T-helper 9 cell (primary cell): ENCODE measurements at regions not wholly inside any gene's neighbourhood (a gene's known extent, or its start where the extent isn't known, plus 50 kb on each side); places are given as distances from the start of the nearest gene placed in this dataset.
"Not testable (repeated sequence)": the region's sequence is repeated elsewhere in the genome, so short reads cannot be mapped to it uniquely, and the experiment has no call there.

Source experiments
- DNase-seq: peaks from one replicate; pipeline ENCODE4 v3.0.0-alpha.2; 2020

DNA sequence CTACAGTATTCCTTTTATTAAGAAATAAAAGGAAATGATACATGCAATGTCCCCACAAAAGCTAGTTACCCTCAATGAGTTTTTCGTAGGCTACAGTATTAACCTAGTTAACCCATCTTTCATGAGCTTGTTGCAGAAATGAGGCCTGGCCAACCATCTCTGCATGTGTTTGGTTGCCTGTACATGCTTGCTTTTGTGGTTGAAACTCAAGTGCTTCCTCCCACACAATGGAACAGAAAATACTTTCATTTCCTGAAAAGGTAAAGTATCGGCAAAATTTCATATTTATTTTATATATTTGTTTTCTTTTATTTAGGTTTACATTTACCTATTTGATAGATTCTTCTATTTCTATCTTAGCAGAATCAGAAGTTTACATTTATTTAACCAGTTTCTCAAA is 214.6 kb upstream of the FAM241A start:
- no peak for DNase-seq

DNA sequence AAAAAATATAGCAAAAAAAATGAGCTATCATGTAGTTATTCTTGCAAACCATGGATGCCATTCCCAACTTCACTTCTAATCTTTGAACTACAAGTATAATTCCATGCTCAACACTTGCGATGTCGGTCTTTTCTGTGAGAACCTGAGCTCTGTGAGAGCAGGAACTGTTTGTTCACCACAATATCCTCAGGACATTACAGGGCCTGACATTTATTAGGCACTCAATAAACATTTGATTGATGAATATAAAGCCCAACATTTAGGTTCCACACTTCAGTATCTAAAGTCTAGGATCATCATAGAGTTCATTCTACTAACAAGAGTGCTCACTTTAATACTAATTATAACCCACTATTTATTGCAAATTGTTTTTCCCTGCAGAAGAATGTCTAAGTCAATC is 211.6 kb upstream of the FAM241A start:
- DNase-seq, result no peak

DNA sequence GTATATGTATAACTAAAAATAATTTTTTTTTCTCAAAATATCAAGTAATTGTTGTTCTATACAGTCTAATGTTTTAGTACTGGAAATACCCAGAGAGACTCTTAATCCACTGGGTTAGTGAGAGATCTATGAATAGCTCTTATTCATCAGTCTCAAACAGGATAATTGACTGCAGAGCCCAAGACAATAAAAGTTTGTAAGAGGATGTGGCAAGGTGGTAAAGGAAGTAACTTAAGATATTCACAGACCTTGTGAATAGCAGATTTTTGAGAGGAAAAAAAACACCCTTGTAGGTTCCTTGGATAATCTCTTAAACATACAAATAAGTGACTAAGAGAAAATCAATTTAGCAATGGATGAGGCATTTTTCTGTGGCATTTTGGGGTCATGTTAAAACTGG is 210.9 kb upstream of the FAM241A start:
- no peak for DNase-seq

DNA sequence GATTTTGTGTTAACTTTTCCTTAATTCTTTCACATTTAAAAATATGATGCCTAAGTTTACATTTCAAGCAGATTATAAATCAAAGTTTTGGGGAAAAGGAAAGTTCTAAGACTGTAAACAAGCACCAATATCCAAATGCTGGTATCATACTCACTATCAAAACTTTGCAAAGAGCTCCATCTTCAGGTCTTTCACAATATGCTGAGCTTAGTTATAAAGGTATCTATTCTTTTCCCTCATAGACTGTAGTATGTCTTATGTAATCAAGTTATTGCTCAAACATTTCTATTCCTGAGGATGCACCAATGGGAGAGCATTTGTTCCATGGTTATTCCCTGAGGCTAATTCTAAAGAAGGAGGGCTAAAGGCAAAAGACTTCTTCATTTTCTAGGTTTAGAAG is 207.9 kb upstream of the FAM241A start:
- no peak for DNase-seq

DNA sequence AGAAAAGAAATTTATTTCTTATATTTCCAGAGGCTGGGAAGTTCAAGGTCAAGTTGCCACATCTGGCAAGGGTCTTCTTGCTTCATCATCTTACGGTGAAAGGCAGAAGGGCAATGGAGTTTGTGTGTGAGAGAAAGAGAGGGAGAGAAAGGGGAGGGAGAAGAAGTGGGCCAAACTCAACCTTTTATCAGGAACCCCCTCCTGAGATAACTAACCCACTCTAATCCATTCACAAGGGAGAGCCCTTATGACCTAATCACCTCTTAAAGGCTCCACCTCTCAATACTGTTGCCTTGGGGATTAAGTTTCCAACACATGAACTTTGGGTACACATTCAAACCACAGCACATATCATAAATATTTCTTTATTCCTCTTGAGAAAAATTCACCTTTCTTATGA is 203.3 kb upstream of the FAM241A start:
- DNase-seq, result no peak

DNA sequence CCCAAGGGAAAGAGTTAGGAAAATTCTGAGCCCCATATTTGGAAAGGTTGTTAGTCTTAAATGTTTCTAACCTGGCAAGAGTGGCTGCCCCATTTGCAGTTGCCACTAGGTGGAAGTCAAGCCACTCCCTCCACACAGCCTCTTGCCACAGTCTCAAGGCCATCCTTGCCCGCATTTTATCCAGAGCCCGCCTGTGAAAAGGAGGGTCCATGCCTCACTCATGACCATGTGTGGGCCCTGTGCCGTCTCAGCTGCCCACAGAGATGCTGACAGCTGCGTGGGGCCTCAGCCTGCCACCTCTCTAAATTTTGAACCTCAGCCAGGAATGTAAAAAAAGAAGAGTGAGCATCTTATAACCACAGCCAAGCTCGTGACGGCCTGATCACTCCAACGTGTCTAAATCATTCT is 201.5 kb upstream of the FAM241A start:
- DNase-seq, result no peak

DNA sequence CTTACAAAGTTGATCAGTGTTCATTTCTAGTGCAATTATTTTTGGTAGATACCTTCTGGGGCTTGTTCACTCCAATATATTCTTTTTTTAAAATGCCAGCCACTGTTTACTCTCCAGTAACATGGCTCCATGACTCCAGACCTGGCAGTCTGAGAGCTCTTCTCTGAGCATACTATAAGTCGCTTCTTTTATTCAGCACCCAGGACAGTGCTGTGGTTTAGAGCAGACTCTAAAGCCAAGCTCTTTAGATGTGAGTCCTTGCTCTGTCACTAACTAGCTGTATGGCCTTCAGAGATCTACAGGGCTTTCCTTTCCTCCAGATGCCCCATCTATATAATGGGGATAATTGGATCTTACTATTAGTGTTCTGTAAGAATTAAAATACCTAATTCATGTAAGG is 200.2 kb upstream of the FAM241A start:
- DNase-seq, result no peak

DNA sequence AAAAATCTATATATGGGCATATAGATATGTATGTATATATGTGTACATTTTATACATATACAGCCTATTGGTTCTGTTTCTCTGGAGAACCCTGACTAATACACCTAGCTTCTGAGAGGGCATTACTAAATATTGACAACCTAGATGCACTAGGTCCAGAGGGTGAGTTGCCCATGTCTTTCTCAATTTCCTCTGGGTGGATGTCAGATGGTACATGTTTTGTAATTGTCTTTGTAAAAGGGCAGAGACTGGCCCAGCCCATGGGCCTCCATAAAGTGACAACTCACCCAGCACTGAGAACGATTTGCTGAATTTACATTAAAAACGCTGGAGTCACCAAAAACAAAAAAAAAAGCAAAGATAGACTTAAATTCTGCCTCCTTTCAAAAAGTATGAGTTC is 198.5 kb upstream of the FAM241A start:
- DNase-seq, result no peak

DNA sequence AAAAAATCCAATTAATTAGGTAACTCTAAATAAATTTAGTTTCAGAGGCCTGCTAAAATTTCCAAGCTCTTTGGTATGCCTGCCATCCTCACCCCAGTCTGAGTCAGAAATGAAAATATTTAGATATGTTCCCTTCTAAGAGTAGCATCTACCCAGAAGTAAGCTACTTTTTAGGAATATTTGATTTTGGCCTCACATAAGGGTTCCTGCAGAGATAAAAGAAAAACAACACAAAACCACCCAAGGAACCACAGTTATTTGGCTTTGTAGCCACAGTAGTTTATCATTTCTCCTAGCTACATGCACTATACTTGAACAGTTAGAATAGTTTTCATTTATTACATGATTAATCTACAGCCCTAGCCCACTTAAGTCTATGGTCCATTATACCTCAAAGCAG is 192.6 kb upstream of the FAM241A start:
- no peak for DNase-seq

DNA sequence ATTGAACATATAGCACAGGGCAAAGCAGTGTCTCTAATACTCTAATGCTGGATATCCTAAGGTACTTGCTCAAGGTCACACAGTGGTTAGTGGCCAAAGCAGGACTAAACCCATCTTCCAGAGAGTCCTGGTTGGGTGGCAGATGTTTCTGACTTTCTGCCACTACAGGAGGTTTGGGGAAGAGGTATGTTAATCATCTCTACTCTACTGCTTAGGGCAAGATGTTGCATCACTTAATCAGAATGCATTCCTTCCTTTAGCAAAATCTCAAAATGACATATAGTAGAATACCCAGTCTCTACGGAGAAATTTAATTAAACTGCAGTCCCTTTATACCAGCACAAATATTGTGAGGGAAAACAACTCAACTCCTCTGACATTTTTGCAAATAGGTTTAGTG is 190.7 kb upstream of the FAM241A start:
- no peak for DNase-seq

DNA sequence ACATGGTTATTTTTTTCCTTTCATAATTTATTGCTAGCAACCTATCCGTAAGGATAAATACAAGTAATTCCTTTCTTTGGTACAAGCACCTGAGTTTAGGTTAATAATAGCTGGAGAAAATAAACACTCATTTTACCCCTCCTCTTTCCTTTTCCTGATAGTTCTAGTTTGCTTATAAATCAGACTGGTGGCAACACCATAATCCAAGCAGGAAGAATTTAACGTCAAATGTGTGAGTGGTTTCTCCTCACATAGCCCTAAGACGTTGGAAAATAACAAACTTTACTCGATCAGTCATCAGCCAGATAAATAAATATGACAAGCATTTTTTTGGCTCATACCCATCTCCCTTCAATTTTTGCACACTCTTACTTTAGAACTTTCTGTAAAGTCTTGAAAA is 190.3 kb upstream of the FAM241A start:
- DNase-seq, result no peak

DNA sequence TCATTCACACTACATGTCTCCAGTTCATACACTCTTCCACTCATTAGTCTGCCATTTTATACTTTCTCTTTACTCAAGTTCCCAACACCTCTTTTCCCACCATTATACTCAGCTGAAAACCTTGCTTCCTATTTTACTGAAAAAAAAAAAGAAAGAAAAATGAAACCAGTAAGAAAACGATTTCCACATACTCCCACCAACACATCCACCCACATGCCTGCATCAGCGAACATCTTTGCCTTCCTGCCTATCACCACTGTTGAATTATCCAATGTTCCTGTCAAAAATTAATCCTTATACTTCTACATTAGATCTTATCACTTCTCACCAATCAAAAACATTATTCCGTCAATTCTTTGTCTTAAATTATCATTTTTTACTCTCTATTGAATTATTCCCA is 188.1 kb upstream of the FAM241A start:
- no peak for DNase-seq

DNA sequence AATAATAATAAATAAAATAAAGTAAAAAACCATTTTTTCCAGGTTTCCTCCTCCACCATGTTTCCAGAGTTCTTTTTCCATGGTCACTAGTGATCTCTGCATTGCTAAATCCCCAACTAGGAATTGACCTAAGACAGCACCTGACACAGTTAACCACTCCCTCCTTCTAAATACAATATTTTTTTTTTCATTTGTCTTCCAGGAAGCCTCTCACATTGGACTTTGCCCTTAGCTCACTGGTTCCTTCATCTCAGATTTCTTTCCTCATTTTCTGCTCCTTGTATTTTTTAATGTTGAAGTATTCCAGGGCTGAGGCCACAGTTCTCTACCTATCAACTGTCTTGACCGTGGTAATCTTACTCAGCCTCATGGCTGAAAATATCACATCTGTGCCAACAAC is 187.3 kb upstream of the FAM241A start:
- DNase-seq, result no peak

DNA sequence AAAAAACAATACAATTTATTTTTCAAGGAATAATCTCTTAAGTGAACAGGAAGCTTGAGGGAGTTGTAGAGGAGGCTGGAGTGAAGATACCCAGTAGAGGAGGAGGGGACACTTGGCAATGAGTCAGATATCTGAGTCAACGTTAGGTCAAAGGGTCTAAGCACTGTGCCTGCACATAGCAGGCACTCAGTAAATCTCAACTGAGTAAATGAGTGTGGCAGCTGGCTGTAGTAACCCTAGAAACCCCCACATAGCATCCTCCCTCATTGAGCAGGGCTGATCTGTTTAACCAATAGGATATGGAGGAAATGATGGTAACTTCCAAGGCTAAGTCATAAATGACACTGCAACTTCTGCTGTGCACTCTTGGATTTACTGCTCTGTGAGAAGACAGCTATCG is 186.0 kb upstream of the FAM241A start:
- DNase-seq, result no peak

DNA sequence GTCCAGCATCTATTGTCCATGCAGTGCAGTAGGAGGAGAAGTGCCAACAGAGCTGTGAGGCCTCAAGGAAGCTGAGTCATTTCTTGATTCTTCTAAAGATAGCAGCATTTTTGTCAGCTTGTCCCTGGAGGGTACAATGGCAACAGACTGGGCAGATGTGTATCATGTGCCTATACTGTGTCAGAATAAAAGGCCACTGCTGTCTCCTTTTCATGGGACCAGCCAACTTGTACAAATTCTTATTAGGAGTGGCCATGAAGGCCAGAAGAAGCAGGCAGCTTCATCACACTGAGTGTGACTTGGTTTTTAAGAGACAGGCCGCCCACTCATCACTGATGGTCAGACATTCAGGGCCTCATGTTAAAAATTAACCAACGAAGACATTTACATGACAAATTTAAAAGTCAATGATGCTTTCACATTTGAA is 185.0 kb upstream of the FAM241A start:
- DNase-seq, result no peak

DNA sequence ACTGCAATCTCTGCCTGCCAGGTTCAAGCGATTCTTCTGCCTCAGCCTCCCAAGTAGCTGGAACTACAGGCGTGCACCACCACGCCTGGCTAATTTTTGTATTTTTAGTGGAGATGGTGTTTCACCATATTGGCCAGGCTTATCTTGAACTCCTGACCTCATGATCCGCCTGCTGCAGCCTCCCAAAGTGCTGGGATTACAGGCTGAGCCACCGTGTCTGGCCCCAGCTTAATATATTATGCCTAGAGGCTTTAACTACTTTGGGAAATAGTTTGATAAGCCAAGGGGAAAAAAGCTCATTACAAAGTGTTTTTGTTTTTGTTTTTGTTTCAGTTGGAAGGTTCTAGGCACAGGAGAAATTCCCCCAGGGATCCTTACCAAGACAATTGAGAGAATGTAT is 184.2 kb upstream of the FAM241A start:
- DNase-seq, result not testable (repeated sequence)

DNA sequence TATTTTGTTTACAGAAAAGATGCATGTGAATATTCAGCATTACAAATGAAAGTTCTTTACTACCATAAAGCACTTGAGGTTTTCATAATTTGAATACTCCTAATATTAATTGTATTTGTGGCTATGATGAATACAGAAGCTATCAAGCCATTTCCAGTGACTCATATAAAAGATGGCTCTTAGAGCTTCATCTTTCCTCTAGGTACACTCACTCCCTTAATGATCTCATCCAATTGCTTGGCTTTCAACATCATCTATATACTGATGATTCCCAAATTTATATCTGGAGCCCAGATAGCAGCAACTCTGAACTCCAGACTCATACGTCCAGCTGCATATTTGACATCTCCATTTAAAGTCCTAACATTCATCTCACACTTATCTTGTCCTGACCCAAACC is 183.4 kb upstream of the FAM241A start:
- DNase-seq, result no peak

DNA sequence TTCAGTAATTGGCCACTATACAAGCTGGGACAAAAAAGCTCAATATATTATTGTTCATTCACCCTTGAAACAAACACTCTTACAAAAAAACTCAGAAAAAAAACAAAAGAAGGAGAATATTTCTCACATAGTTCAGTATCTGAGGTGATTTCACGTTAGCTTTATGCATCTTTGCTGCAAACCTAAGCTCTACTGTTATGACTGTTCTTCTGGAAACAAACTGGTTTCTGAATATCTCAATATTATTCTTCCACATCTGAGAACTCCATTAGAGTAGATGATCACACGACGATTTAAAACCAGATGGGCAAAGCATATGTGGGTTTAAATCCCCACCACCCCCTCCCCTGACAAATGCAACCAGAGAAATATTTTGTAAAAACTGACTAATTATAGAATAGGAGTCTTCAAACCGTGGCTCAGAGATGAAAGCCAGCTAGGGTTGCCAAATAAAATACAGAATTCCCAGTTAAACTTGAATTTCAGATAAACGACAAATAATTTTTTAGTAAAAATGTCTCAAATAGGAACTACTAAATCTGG is 182.0 kb upstream of the FAM241A start:
- no peak for DNase-seq

DNA sequence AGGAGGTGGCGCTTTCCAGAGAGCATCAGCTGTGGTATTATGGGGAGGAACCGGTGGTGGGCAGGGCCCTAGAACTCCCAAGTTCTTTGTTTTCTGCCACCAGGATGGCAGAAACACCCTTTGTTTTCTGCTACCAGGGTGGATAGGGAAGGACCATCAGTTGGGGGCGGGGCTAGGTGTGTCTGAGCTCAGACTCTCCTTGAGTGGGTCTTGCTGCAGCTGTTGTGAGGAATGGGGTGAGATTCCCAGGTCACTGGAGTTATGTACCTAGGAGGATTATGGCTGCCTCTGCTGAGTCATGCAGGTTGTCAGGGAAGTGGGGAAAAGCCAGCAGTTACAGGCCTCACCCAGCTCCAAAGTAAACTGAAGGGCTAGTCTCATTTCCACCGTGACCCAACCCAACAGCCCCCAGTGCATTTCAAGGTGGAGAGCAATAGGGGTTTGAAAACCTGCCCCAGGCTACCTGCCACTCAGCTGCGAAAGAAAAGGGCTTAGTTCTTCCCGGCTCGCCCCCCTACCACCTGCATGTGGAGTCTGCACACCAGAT is 167.8 kb upstream of the FAM241A start:
- no peak for DNase-seq

DNA sequence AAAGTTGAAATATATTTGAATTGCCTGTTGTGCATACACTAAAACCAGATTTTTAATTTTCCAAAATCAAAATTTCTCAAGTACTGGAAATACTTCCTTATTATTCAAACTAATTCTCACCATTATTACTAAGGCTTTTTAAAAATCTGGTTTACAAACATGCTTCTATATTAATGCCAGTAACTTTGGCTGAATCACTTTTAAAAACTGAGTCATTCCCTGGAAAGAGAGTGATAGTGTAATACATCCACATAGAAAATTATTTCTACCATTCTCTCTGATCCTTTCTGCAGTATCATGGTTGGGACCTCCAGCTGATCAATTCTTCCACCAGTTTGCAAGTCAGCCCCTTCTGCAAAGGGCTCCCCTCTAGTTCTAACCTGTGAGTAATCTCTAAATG is 165.3 kb upstream of the FAM241A start:
- no peak for DNase-seq

DNA sequence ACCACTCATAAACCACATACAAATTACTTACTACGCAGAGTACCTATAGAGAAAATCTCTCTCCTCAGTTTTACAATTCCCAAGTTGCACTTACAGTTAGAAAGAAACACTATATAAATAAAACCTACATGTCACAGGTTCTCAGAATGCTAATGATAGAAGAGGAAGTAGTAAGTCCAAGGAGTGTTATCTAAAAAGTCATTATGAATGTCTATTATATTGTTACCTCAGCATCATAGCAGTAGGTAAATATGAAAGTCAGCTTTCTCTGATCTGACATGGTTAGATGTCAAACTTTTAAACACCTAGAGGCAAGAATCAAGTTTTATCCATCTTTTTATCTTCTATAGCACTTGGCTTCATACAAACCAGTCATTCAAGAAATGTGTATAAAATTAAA is 163.2 kb upstream of the FAM241A start:
- DNase-seq, result no peak

DNA sequence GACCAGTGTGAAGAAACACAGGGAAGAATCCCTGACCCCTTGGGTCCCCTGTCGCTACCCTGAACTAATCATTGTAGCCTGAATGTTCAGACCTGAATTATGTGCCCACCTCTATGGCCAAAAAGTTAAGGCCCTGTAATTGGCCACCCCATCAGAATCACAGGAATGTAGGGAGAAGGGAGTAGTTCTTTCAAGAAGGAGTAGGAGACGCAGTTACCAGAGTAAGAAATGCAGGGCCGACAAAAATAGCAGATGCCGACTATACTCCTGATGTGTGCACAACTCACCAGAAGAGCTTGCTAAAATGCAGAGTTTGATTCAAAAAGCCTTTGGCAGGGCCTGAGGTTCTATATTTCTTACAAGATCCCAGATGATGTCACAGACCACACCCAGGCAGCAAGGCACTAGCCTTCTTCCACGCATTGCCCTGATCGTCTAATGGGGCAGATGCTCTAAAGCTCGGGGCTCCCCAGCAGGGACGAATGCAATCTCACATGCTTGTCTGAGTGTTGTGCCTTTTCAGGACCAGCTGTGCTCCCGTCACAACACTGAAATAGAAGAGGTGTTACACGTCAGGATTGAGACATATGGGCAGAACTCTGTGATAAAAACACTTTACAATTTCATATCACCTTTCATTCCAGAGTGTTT is 161.0 kb upstream of the FAM241A start:
- DNase-seq, result no peak

DNA sequence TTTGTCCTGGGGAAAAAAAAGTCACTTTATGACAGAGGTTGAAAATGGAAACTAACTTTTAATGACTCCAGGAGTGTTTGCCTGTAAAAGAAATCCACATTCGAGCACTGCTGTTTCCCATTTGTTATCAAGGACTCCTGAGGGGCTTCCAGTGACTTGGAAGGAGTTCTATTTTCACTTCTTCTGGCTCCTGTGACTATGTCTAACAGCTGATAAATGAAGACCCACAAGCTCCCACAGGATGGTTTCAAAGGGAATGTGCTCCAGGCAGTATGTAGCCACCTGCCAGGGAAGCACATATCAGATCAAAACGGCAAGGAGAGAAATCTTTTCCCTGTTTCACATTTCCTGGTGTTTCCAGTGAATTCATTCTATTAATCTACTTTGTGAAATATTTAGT is 159.8 kb upstream of the FAM241A start:
- DNase-seq, result no peak

DNA sequence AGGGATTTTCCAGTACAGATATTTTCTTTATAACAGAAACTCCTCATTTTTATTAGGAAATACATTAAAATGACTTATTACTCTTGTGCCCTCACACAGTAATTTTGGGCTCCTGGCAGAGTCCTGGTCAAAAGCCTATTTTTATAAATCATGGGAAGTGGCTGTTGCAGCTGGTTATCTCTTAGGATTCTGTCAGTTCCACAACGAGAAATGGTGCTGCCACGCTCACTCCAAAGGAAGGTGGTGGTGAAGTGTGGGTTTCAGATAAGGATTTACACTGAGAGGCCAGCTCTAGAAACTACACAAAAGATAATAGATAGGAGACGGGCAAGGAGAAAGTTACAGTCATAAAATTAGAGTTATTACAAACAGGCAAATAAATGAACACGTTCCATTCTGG is 159.2 kb upstream of the FAM241A start:
- no peak for DNase-seq

DNA sequence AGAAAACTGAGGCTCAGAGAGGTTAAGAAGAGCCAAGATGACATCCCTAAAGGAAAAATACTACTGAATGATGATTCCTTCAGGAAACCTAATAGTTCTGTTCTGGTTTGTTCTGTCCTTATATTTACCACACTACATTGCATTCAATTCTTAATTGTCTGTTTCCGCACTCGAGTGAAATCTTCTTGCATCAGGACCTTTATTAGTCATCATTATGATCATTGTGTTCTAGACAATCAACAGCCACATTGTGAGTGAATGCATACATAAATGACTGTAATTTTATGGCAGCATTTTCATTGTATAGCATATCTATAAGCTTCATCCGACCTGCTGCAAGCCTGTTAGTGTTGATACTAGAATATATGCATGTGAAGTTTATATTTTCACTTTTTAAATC is 156.7 kb upstream of the FAM241A start:
- DNase-seq, result no peak
